ENCODE measurements at regions not wholly inside any gene's neighbourhood (a gene's known extent, or its start where the extent isn't known, plus 50 kb on each side); places are given as distances from the start of the nearest gene placed in this dataset.
A peak's percentile ranks its signal among the peaks of the same experiment; 100 is the strongest.

DNA sequence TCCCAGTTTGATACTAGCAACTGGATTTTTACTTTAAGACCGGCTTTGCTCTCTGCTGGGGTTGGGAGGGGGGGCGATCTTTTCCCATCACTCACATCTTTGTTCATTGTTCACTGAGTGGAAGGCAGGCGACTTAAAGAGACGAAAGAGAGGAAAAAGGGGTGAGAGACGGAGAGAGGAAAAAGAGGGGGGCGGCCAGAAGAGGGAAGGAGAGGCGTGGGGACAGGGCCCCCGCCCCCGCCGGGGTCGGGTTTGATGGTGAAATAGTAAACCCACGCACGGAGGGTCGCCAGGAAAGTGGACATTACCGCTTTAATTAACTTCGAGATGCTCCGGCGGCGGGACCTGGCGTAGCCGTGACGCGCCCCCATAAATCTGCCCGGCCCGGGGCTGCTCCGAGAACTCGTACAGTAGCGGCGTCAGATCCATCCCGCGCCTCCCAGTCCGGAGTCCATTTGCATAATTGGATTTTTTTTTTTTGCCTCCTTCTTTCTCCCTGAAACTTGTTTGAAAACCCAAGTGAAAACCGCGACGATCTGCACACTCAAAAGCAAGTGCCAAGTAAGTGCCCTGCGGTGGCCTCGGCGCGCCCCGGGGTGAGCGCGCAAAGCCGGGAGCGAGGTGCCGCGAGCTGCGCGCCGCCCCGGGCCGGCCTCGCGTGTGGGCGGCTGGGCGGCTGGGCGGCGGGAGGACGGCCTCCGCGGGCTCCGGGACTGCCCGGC, 143.9 kb upstream of the ZNF536 start:
- DNase-seq = no peak
- H3K4me3 Mint-ChIP-seq (ENCODE audit: unreplicated experiment) = peak overlapping the region; percentile 97
- peaks cover 11% of the 10 kb centered on the region for H3K4me1 Mint-ChIP-seq (ENCODE audit: low read depth, unreplicated experiment)
- POLR2A ChIA-PET = no interaction called here
- no peaks in the 10 kb centered on the region for H3K36me3 Mint-ChIP-seq (ENCODE audit: insufficient read depth, unreplicated experiment)
- H3K9me3 Mint-ChIP-seq (ENCODE audit: unreplicated experiment) = no peaks in the 10 kb centered on the region
- intact Hi-C loops (cut with micrococcal nuclease; ENCODE audit: unreplicated experiment) = loop anchor here (5.0 kb wide), 1 partner anchor 179 kb away; no protein-coding TSS in a partner anchor
- Histone ChIP-seq H3K4me3 (ENCODE audit: low read depth, low read length) (peak overlapping the region; percentile 47), H3K36me3 (ENCODE audit: control insufficient read depth, insufficient read depth, low read length) (no peaks in the 10 kb centered on the region), H3K27me3 (replicated peaks; ENCODE audit: control insufficient read depth, insufficient read depth, low read length) (no peaks in the 10 kb centered on the region), H3K9me3 (no peaks in the 10 kb centered on the region), H3K4me1 (peaks cover 5% of the 10 kb centered on the region; the same call in 1 of the 2 replicates)
- H3K27ac Mint-ChIP-seq (ENCODE audit: unreplicated experiment) = no peak overlapping the region
- no TSS peak for BruUV-seq (replicated peaks)
- TF ChIP-seq, protein P1, sequence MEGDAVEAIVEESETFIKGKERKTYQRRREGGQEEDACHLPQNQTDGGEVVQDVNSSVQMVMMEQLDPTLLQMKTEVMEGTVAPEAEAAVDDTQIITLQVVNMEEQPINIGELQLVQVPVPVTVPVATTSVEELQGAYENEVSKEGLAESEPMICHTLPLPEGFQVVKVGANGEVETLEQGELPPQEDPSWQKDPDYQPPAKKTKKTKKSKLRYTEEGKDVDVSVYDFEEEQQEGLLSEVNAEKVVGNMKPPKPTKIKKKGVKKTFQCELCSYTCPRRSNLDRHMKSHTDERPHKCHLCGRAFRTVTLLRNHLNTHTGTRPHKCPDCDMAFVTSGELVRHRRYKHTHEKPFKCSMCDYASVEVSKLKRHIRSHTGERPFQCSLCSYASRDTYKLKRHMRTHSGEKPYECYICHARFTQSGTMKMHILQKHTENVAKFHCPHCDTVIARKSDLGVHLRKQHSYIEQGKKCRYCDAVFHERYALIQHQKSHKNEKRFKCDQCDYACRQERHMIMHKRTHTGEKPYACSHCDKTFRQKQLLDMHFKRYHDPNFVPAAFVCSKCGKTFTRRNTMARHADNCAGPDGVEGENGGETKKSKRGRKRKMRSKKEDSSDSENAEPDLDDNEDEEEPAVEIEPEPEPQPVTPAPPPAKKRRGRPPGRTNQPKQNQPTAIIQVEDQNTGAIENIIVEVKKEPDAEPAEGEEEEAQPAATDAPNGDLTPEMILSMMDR (IDR thresholded peaks at IDR 0.05; ENCODE audit: insufficient read depth in 1 of 2, low read depth in 1 of 2, low read length in 1 of 2, severe bottlenecking in 1 of 2, unreplicated experiment in 1 of 2) = no peak
- peaks cover 30% of the 10 kb centered on the region for H3K27me3 Mint-ChIP-seq (ENCODE audit: insufficient read depth, unreplicated experiment)
- CTCF ChIA-PET = no interaction called here

DNA sequence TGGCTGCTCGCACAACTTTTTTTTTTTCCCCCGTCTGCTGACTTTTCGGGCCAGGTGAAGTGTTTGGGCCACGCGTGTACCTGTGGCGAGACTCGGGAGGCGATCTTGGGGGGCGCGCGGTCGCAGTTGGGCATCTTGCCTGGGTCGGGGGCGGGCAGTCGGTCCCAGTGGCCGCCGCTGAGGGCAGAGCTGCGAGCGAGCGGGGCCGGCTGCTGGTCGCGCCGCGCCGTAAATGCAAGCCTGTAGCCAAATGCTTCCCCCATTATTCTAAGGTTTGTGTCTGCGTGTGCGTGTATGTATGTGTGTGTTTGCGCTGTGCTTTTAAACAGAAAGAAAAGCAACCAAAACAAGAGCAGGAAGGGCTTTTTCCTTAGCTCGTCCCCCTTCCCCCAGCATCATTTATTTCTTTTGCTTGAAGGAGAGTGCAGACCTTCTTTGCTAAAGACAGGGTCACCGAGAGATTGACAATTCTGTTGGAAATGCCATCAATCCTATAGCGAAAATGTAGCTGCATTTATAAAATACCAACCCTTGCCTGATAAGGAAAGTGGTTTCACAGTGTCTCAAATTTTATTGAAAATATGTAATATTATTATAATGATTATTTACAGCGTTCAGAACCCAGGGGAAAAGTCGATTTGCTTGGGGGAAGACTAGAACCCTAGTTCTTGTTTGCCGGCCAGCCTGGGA, 143.2 kb upstream of the ZNF536 start:
- intact Hi-C loops (cut with micrococcal nuclease; ENCODE audit: unreplicated experiment) = loop anchor here (5.0 kb wide), 1 partner anchor 178 kb away; no protein-coding TSS in a partner anchor
- Mint-ChIP-seq H3K27ac (ENCODE audit: unreplicated experiment) (no peak overlapping the region), H3K36me3 (ENCODE audit: insufficient read depth, unreplicated experiment) (no peaks in the 10 kb centered on the region), H3K27me3 (ENCODE audit: insufficient read depth, unreplicated experiment) (peaks cover 25% of the 10 kb centered on the region), H3K4me1 (ENCODE audit: low read depth, unreplicated experiment) (peaks cover 11% of the 10 kb centered on the region), H3K9me3 (ENCODE audit: unreplicated experiment) (no peaks in the 10 kb centered on the region), H3K4me3 (ENCODE audit: unreplicated experiment) (peak overlapping the region; percentile 97)
- ChIA-PET POLR2A (no interaction called here), CTCF (no interaction called here)
- no peak overlapping the region for H3K4me3 ChIP-seq (ENCODE audit: low read depth, low read length)
- no peak for DNase-seq
- TF ChIP-seq, protein P1 (IDR thresholded peaks at IDR 0.05; ENCODE audit: insufficient read depth in 1 of 2, low read depth in 1 of 2, low read length in 1 of 2, severe bottlenecking in 1 of 2, unreplicated experiment in 1 of 2) = no peak
- no TSS peak for BruUV-seq (replicated peaks)
- no peaks in the 10 kb centered on the region; the same call in 1 of the 2 replicates for H3K27me3 ChIP-seq (replicated peaks; ENCODE audit: control insufficient read depth, insufficient read depth, low read length)
- peaks cover 5% of the 10 kb centered on the region; the same call in 1 of the 2 replicates for H3K4me1 ChIP-seq
- no peaks in the 10 kb centered on the region for H3K9me3 ChIP-seq
- H3K36me3 ChIP-seq (ENCODE audit: control insufficient read depth, insufficient read depth, low read length) = no peaks in the 10 kb centered on the region

DNA sequence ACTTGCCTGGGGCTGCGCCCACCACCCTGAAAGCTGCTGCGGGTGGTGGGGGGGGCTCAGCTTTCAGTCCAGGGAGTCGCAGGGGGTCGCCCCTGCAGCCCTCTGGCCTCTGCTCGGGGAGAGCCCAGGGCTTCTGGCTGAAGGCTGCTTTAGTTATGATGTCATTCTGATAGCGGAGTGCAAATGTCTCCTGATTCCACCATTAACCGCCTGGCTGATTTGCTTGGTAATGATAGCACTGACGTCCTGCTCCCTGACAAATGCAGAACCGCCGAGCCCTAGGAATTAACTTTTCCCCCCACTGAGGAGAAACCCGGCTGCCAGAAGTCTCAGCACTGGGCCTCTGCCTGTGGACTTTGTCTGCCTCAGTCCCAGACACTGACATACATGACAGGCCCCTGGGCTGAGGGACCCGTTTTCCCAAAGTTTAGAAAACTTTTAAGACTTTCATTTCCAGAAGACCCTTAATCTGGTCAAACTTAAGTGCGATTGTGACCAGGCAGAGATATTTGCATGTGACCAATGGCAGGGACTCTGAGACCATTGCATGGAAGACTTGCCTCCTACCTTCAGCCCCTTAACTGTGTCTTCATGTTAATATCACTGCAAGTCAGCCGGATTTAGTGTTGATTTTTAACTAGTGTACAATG, 142.5 kb upstream of the ZNF536 start:
- H3K9me3 ChIP-seq = no peaks in the 10 kb centered on the region
- Mint-ChIP-seq H3K9me3 (ENCODE audit: unreplicated experiment) (no peaks in the 10 kb centered on the region), H3K4me3 (ENCODE audit: unreplicated experiment) (no peak overlapping the region), H3K27ac (ENCODE audit: unreplicated experiment) (no peak overlapping the region), H3K27me3 (ENCODE audit: insufficient read depth, unreplicated experiment) (peaks cover 22% of the 10 kb centered on the region), H3K36me3 (ENCODE audit: insufficient read depth, unreplicated experiment) (no peaks in the 10 kb centered on the region), H3K4me1 (ENCODE audit: low read depth, unreplicated experiment) (peaks cover 11% of the 10 kb centered on the region)
- H3K4me1 ChIP-seq = peaks cover 5% of the 10 kb centered on the region; the same call in 1 of the 2 replicates
- ChIA-PET CTCF (no interaction called here), POLR2A (no interaction called here)
- TF ChIP-seq, protein P1 (IDR thresholded peaks at IDR 0.05; ENCODE audit: insufficient read depth in 1 of 2, low read depth in 1 of 2, low read length in 1 of 2, severe bottlenecking in 1 of 2, unreplicated experiment in 1 of 2) = no peak
- no TSS peak for BruUV-seq (replicated peaks)
- H3K36me3 ChIP-seq (ENCODE audit: control insufficient read depth, insufficient read depth, low read length) = no peaks in the 10 kb centered on the region
- intact Hi-C loops (cut with micrococcal nuclease; ENCODE audit: unreplicated experiment) = loop anchor here (5.0 kb wide), 1 partner anchor 178 kb away; no protein-coding TSS in a partner anchor
- DNase-seq = no peak
- no peak overlapping the region for H3K4me3 ChIP-seq (ENCODE audit: low read depth, low read length)
- H3K27me3 ChIP-seq (replicated peaks; ENCODE audit: control insufficient read depth, insufficient read depth, low read length) = no peaks in the 10 kb centered on the region; the same call in 1 of the 2 replicates
